ENCODE measurements at regions not wholly inside any gene's neighbourhood (a gene's known extent, or its start where the extent isn't known, plus 50 kb on each side); places are given as distances from the start of the nearest gene placed in this dataset.

GRCh38 chr4:33086331-33086925, 2366.3 kb downstream of the PCDH7 start:
- TF ChIP-seq POLR2AphosphoS5 (IDR thresholded peaks at IDR 0.05; ENCODE audit: low read depth, low read length) (no peak), POLR2A (IDR thresholded peaks at IDR 0.05; ENCODE audit: low read depth, low read length) (no peak), TAF1 (IDR thresholded peaks at IDR 0.05; ENCODE audit: borderline replicate concordance, low read depth, low read length) (no peak)
